GM23248 (cell line): ENCODE measurements at regions not wholly inside any gene's neighbourhood (a gene's known extent, or its start where the extent isn't known, plus 50 kb on each side); places are given as distances from the start of the nearest gene placed in this dataset.

ENCODE experiments used
- EZH2 ChIP-seq: fragments of 200-600 bp; sonication (generic); IDR thresholded peaks from 2 replicates; pipeline ENCODE4 v1.6.1; 2018; ENCODE audit warnings: antibody characterized with exemption, mild to moderate bottlenecking; ENCODE audit not compliant: insufficient read depth, poor library complexity, severe bottlenecking
- EZH2phosphoT487 ChIP-seq: fragments of 200-600 bp; sonication (generic); IDR thresholded peaks from 2 replicates; pipeline ENCODE4 v1.6.1; 2018; ENCODE audit warnings: antibody characterized with exemption, moderate library complexity, mild to moderate bottlenecking, low read depth; ENCODE audit not compliant: insufficient read depth

- TF ChIP-seq EZH2phosphoT487 (no peak), EZH2 (no peak)
Observed at GRCh38 chr4:81326581-81326980, 111.6 kb upstream of the PRKG2 start.
